ENCODE measurements at regions not wholly inside any gene's neighbourhood (a gene's known extent, or its start where the extent isn't known, plus 50 kb on each side); places are given as distances from the start of the nearest gene placed in this dataset.

DNA sequence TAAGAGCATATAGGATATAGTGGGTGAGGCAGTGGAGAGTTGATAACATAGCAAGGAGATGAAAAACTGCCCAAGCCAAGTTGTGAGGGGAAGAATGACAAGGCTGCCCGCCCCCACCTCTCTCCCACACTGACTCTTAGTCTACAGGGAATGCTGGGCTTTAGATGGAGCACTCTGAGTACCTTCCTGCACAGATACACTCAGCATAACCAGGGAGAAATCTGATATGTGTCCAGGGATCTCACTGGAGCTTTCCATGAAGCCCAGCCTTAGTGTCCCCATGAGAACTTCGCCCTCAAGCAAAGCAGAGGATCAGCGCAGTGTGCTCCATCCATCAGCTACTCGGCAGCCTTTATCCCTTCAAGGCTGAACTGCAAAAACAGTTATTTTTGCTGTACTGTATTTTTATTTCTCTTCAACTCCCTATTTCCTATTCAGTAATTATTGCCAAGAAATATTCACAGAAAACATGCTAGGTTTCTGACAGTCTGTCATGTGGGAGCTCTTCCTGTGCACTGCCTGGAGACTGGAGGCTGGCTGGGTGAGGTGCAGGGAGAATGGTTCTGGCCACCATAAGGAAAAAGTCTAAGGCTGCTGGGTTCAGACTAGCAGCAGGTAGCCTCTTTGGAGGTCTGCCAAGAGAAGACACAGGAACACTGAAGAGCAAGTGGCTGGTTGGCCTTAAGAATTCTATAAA is 475.2 kb upstream of the PPP2R3A start:
- DNase-seq, result no peak

DNA sequence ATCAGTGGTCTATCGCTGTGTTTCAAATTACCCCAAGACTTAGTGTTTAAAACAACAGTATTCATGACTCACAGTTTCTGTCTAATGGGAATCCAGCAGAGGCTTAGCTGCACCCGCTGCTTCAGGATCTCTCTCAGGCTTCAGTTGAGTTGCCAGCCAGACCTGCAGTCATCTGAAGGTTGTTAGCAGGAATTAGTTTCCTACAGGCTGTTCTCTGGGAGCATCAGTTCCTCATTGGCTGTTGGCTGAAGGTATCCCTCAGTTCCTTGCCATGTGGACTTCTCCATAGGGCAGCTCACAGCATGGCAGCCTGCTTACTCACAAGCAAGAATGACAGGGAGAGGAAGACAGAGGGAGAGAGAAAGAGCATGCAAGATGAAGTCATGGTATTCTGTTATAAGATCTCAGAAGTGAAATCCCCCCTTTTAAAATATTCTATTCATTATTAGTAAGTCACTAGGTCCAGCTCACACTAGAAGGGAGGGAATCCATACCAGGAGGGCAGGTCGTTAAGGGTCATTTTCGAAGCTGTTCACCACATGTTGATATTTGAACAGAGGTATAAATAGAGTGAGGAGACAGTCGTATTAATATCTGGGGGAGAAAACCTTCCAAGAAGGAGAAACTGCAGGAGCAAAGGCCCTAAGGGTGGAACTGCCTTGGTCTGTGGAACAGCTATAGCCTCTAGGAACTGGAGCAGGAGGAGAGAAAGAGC is 473.9 kb upstream of the PPP2R3A start:
- DNase-seq, result no peak

DNA sequence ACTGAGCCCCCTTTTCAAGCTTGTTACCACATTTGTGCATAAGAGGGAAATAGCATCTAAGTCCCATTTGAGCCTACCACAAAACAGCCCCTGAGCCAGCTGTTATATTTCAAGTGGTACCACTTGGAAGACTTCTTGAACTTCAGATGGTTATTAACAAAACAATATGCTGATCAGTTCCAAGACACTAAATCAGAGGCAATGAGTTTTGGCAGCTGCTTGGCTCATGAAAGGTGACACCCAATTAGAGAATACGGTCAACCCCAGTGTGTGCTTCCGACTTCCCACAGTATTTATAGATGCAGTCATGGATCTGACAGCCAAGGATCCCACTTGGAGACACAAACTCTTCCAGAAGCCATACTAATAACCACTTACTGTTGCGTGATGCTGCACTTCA is 469.6 kb upstream of the PPP2R3A start:
- no peak for DNase-seq

DNA sequence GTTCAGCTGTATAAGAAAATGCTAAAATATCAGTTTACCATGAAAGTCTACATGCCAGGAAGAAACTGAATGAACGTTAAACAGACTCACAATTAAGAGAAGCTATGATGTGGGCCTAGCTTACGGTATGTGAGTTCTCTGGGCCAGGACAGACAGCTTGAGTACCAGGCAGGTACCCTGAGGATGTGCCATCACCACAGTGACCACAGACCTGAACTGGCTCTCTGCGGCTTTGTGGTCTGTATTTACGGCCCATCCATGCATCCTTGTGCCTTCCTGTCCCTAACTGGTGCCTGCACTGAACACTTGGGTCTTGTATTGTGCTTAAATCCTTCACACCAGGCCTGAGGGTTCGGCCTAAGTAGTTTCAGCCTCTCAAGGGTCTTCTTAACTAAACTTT is 467.5 kb upstream of the PPP2R3A start:
- no peak for DNase-seq

DNA sequence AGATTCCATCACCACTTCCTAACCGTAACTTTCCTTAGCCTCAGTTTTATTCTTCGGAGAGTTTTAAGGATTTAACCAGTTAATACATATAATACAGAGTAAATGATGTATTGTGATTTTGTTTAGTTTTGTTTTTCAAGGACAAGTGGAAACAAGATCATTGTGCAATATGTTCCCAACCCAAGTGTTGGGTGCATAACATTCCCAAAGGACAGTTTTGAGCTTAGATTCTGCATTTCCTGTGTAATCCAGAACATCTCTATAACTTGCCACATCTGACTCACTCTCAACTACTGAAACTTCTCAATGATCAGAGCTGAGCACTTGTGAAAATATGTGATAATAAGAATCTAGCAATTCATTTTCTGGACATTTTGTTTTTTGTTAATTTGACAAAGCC is 466.1 kb upstream of the PPP2R3A start:
- DNase-seq, result no peak

DNA sequence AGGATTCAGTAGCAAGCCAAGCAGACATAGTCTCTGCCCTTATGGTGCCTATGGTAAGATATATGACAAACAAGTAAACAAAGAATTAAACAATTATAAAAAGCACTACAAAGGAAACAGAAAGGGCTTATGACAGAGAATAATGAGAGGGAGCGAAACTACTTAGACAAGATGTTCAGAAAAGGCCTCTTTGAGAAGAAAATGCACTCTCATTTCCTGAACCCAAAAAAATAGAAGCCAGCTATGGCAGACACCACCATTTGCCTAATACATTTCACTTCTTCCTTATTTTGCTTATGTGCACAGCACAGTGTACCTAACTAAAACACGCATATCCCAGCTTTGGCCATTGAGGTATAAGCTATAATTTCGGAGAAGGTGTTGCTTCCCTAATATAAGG is 465.5 kb upstream of the PPP2R3A start:
- DNase-seq, result no peak

DNA sequence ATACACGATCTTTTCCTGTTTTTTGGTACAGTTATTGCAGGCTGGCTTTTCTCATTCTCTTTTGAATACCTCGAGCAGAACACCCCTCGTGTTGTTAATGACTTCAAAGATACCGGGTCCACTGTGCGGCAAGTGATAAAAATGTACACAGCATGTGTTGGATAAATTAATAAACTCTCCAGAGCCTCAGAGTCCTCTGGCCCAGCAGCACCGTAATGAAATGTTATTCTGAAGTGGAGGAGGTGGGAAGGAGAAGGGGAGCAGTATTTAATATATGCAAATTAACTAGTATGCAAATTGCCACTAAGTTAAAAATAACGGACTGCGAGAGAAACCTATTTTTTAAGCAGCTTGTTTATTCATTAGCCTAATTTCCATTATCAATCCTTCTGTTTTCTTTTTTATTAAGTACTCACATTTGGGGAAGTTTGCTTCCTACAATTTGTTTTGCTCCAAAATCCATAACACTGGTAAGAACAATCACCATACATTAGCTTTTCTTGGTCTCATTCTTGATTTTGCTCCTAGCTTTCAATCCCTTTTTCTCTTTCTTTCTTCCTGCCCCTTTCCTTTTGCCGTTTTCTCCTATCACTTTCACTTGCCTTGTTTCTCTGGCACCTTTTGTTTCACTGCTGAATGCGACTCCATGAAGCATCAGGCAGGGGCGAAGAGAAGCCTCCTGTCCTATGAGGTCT is 462.3 kb upstream of the PPP2R3A start:
- DNase-seq, result no peak

DNA sequence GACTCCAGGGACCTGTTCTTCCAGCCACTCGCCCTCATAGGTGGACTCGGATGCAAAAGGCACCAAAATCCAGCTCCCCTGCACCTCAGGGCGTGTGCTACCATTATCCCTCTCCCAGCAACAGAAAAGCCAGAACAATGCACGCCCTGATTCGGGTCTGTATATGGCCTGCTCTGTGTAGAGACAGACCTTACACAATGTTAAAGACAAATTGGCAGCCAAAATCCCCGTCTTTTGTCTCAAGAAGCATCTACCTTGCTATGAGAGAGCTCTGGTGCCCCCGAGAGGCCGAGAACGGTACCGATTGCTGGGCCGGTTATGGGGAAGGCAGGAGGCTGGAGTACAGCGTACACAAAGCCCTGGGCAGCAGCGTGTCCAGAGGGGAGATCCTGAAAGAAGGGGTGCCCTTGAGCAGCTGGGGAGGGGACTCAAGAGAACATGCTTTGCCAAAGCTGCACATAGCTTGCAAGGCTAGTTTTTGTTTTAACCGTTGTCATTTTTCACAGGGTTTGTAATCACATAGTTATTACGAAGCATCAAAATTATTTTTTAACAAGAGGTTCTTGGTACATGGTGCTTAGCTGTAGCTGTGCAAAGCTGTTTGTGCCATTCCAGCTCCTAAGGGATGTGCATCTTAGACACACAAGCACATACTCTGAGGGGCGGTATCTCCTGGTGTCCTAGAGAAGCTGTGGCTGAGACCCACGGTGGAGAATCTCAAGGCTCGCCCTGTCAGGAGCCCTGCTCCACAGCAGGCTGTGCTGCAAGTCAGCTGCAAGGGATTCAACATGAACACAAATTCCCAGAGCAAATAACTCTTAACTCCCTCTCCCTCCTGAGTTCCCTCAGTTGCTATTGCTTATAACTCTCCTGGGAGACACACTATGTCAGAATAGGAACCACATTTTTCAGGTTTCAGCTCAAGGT is 461.5 kb upstream of the PPP2R3A start:
- no peak for DNase-seq

DNA sequence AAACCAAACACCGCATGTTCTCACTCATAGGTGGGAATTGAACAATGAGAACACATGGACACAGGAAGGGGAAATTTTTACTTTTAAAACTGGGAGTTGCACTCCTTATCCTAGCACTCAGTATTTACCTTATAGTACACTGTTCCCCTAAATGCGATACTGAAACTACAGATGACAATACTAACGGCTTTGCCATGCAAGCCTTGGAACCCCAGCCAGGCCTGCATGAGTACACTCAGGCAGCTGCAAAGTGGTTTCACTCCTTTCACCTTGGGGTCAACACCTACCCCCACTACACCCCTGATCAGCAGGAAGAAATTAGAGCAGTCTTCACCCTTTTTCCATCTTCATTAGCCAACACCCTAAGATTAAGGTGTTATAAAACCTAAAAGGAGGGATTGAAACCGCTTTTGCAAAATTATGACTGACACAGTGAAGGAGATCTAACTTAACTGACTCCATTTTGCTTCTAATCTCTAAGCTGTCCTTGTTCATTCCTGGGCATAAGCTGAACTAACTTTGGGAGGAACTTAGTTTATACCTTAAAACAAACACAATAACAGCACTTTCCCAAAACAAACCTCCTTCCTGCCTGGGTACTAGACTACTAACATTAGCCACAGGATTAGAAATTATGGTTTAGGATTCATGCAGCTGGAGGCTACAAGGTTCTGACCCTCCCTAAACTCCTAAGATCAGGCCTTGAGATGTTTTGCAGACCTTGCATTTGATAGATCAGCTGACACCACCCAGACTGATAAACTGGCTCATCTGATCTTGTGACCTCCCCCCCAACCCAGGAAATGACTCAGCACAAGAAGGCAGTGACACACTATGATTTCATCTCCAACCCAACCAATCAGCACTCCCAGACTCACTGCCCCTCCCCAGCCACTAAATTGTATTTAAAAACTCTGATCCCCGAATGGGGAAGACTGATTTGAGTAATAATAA is 452.1 kb upstream of the PPP2R3A start:
- DNase-seq, result no peak

DNA sequence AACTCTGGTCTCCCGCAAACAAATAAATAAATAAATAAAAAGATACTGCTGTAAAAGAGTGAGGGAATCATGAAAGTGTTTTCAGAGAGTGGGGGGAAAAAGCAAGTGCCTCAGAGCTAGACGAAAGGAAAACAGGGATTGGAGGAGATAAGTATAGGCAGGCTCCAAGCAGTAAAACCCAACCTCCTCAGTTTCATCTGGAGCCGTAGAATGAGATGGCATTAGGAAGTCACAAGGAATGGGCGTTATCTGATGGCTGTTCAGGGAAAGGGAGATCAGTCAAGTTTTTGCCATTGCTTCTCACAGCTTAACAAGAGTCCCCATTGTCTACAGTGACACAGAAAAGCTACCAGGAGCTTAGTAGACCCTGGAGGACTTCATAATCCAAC is 451.5 kb upstream of the PPP2R3A start:
- DNase-seq, result no peak

DNA sequence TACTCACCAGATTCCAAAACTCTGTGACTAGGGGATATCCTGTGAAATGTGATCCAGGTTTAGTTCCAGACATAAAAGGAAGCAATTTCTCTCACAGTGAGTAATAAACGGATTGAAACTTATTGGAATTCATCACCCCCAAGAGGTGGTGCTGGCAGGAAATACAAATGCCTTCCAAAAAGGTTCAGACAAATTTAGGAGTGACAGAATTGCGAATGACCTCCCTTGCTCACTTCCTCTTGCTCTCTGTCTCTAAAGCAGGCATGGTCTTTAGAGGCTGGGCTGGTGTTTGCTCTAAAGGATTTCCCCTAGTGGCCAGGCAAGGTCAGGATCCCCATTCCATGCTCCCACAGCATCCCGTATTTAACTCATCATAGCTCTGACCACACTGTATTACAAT is 449.4 kb upstream of the PPP2R3A start:
- DNase-seq, result no peak

DNA sequence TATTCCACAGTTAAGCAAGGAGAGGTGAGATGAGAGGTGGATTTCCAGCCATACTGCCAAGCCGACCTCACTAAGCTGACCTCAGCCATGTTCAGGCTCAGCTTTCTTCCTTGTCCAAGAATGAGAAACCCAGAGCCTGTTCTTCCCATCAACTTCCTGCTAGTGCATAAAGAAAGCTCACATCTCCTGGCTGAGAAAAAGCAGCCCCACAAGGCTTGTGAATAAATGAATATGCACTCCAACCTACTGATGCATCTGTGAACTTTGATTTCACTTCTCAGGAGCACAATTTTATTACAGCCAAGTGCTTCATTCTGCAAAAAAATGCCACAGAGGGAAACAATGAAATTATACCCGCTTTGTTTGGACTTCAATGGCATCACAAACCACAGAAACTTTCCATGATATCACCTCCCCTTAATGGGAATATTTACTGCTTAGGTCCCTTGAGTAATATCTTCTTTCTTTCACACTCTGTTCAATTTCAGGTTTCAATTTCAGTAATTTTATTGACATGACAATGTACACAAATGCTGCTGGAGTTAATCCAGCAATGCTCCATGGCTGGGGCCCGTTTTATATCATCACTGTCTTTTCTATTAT is 437.0 kb upstream of the PPP2R3A start:
- no peak for DNase-seq

DNA sequence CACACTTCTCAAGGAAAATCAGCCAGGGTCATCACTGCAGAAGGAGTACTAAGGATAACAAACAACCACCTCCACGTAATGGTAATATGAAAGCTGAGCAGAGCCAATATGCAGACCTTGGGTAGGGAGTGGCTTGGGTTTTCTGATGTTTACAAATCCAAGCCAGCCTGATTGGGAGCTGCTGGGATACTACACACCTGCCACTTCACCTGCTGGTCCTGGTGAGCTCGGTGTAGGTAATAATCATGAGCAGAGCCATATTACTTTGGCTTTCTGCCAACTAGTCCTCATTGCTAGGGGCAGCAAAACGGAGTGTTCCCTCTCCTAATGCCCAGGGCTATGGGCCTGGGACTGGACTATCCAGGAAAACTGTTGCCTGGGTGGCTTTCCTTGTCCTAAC is 433.5 kb upstream of the PPP2R3A start:
- DNase-seq, result no peak

DNA sequence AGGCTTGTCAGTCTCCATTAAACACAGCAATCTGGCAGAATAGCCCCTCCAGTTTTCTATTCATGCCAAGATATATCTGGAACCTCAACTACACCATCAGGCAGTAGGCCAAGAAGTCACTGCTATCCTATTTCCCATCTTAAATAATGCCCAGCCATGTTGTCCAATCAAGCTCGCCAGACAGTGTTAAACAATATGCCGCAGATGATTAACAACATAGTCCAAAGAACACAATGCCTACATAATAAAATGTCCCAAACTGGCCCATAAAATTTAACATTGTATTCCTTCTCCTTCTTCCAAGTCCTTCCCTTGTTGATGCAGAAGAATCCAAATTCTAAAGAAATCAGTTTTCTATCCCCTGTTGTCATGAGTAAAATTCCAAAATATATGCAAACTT is 427.4 kb upstream of the PPP2R3A start:
- no peak for DNase-seq

DNA sequence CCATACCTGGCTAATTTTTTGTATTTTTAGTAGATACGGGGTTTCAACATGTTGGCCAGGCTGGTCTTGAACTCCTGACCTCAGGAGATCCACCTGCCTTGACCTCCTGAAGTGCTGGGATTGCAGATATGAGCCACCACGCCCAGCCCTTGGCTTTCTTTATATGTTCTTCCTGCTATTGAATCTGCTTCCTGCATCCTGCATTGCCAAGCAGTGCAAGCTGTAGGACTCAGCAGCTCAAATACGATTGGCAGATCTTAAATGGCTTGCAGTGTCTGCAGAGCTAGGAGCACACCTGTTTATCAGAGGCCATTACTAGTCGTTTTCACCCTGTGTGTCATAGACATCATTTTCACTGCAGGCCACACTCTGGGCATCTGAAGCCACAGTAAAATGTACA is 426.2 kb upstream of the PPP2R3A start:
- DNase-seq, result no peak

DNA sequence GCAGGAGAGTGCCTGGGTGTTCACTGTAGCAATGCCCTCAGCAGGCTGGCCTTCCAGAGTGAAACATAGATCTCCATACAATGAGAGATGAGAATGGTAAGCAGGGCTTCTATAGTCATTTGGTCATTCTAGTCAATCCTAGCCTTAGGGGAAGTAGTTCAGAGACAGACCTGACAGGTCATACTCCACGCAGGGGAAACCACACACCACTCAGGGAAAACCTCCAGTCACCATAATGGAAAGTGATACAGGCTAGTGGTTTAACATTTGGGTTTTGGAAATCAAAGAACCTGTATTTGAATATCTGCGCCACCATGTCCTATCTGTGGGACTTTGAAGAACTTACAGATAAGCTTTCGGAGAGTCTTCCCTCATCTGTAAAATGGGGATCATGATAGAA is 425.7 kb upstream of the PPP2R3A start:
- no peak for DNase-seq

DNA sequence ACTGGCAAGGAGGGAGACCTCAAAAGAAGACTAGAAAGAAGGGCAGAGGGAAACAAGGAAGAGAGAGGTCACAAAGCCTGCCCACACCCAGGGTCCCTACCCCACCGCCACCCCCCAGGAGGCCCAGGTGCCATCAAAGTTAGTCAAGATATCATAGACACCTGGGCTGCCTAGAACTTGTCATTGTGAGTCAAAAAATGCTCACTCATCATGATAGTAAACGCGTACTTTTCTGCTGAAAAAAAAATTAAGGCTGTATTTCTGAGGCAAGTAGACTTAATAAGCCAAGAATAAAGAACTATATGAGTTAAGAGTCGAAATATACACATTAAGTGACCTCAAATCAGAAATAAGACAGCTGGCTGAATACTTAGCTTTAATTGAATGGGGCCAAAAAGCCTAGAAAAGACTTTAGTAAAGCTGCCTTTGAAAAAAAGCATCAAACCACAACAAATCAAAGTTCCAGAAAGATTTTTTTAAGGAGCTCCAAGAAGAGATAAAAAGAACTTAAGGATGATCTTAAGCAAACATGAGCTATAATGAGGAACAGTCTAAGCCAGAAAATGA is 415.5 kb upstream of the PPP2R3A start:
- no peak for DNase-seq

DNA sequence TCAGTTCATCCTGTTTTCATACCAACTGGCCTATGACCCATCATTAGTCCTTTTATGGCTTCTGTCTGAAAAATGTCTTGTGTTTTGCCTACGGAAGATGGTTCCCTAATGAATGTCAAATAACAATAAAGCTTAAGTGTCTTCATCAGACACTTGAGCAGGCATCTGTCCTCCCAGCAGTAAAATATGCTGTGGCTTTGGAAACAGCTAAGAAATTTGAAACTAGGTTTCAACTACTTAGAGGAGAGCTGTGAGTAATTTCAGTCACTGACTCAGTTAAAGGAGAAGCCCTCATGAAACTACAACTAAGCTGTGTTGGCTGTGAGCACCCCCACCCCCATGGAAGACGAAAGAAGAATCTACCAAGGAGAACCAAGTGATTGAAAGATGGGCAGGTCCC is 409.4 kb upstream of the PPP2R3A start:
- no peak for DNase-seq

DNA sequence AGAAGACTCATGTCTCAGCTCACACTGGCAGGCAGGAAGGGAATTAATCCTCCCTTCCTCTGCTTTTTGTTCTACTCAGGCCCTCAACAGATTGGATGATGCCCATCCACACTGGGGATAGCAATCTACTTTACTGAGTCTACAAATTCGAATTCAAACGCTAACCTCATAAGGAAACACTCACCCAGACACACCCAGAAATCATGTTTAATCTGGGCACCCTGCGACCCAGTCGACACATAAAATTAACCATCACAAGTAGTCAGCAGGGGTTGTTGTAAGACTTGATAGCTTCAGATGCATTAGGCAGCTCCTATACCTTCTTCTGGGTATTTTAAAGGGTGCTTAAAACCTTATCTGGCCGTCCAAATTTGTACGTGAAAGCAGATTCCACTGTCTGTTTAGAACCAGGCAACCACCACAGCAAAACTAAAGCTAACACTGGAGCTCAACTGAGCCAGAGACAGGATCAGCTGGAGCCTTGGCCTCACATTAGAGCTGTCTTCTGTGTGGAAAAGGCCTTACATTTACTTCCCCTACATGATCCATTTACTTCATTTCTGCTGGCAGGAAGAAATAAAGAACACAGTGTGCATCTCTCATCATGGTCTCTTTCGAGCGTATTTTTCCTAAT is 407.3 kb upstream of the PPP2R3A start:
- DNase-seq, result no peak

DNA sequence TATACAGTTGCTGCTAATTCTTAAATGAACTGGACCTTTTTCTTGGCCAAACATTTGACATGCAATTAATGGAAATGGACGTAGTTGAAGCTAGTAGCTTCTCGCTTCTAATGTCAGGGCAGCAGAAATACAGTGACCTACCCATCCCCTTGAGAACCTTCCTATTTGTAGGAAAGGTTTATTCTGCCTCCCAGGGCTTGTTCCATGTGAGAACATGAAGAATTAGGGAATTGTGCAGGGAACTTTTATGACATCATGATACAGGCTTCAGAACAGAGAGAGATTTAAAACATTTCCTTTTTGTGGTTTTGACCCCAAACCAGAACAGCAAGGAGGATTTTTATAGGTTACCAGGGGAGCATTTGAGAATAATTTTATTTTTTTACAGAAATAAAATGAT is 406.6 kb upstream of the PPP2R3A start:
- DNase-seq, result no peak

DNA sequence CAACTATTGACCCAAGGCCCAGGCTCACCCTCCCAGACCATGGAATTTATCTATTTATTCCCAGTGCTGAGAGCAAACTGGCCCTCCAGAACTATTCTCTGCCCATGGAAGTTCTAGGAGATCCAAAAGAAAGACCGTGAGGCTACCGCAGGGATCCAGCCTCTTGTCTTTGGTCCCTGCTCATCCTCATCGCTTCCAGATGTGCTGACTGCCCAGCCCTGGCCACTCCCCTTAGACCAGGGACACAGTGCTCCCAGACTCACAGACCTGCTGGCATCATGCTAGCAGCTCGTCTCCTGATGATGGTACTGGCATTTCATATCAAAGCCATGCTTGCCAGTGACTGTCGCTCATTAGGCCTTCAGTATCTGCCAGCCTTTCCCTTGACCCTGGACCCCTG is 405.7 kb upstream of the PPP2R3A start:
- no peak for DNase-seq
